Ishikawa (cell line): ENCODE measurements at regions not wholly inside any gene's neighbourhood (a gene's known extent, or its start where the extent isn't known, plus 50 kb on each side); places are given as distances from the start of the nearest gene placed in this dataset.

Experiments used
- CEBPB ChIP-seq: IDR thresholded peaks from 2 replicates; pipeline ENCODE4 v1.6.1; 2012
- CREB1 ChIP-seq: IDR thresholded peaks from 2 replicates; pipeline ENCODE4 v1.6.1; 2012; ENCODE audit warnings: low read depth
- EGR1 ChIP-seq: IDR thresholded peaks from 2 replicates; pipeline ENCODE4 v1.6.1; 2012
- EP300 ChIP-seq: IDR thresholded peaks from 2 replicates; pipeline ENCODE4 v1.6.1; 2012; ENCODE audit warnings: borderline replicate concordance
- FOXM1 ChIP-seq: IDR thresholded peaks from 2 replicates; pipeline ENCODE4 v1.6.1; 2012; ENCODE audit warnings: low read depth, borderline replicate concordance
- MAX ChIP-seq: IDR thresholded peaks from 2 replicates; pipeline ENCODE4 v1.6.1; 2012
- NFIC ChIP-seq: IDR thresholded peaks from 2 replicates; pipeline ENCODE4 v1.6.1; 2012
- RAD21 ChIP-seq: IDR thresholded peaks from 2 replicates; pipeline ENCODE4 v1.6.1; 2012; ENCODE audit warnings: low read depth
- REST ChIP-seq: IDR thresholded peaks from 2 replicates; pipeline ENCODE4 v1.6.1; 2012; ENCODE audit warnings: low read depth, mild to moderate bottlenecking
- TAF1 ChIP-seq: IDR thresholded peaks from 2 replicates; pipeline ENCODE4 v1.6.1; 2012; ENCODE audit warnings: low read depth, mild to moderate bottlenecking
- TCF12 ChIP-seq: IDR thresholded peaks from 2 replicates; pipeline ENCODE4 v1.6.1; 2012; ENCODE audit warnings: low read depth
- TEAD4 ChIP-seq: IDR thresholded peaks from 2 replicates; pipeline ENCODE4 v1.6.1; 2012
- YY1 ChIP-seq: IDR thresholded peaks from 2 replicates; pipeline ENCODE4 v1.6.1; 2012; ENCODE audit warnings: low read depth
- ZBTB7A ChIP-seq: IDR thresholded peaks from 2 replicates; pipeline ENCODE4 v1.6.1; 2012; ENCODE audit warnings: low read depth
- TF ChIP-seq, protein P1 (sequence below): IDR thresholded peaks from 2 replicates; pipeline ENCODE4 v1.6.1; 2012

GRCh38 chr15:31239409-31239808, 87.2 kb upstream of the KLF13 start:
- no peak for TF ChIP-seq REST
- no peak for TF ChIP-seq EP300
- TF ChIP-seq EGR1, result no peak
- TF ChIP-seq FOXM1, result no peak
- TF ChIP-seq CREB1, result no peak
- TF ChIP-seq TEAD4, result no peak
- TF ChIP-seq YY1, result no peak
- no peak for TF ChIP-seq TAF1
- TF ChIP-seq NFIC, result no peak
- TF ChIP-seq CEBPB, result no peak
- TF ChIP-seq MAX, result no peak
- no peak for TF ChIP-seq ZBTB7A
- TF ChIP-seq RAD21, result no peak

DNA sequence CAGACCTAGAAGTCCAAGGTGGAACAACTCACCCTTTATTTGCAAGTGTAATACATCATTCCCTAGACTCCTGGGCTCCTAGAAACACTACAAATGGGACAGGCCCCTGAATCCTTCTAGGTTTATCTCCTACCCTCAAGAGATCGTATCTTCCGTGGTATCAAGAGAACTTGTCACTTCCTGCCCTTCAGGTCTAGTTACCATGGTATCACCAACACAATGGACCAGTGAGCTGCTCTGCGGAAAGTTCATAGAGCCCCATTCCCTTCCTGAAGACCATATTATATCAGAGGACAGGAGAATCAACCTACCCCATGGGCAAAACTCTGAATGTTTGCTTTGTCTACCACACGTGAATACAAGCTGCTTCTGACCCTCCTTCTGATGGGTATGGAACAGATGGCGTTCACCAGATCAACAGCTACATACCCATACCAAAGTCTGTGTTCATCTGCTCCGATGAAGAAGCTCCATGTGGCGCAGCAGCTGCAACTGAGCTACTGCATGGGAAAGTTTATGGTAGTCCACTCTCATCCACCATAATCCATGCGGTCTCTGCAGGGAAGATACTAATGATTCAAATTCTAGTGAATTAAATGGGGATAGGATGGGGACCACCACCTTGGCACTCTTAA, 84.6 kb upstream of the KLF13 start:
- TF ChIP-seq CREB1, result no peak

GRCh38 chr15:31243895-31244294, 82.7 kb upstream of the KLF13 start:
- no peak for TF ChIP-seq EP300
- TF ChIP-seq YY1, result no peak
- no peak for TF ChIP-seq NFIC
- no peak for TF ChIP-seq CEBPB
- TF ChIP-seq FOXM1, result no peak

DNA sequence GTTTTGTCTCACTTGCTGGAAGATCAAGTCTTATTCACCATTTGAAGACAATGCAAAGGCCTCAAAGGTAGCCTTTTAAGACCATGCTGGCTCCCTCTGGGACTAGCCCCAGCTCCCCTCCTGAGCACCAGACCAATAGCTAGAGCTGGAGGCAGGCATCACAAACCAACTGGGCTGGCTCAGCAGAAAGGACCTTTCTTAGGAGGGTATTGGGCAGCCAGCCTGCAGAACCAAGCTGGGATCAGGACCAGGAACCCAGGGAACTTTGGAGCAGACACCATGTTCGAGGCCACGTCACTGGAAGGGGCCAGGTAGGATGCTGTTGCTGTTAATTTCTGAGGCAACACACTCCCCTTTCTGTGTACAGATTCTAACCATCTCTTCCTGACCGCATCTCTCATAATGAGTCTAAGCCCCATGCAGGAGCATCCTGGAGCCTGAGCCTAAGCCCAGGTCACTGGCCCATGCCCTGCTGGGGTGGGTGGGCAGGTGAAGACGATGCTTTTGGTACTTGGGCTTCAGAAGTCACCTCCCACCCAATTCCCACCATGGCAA, 81.4 kb upstream of the KLF13 start:
- TF ChIP-seq ZBTB7A (no peak), REST (no peak), NFIC (no peak), TCF12 (no peak), MAX (no peak), TEAD4 (no peak)

- TF ChIP-seq TEAD4, result 0 out of 2 replicates have a peak, but pooled peaks have one; percentile 7
- TF ChIP-seq TCF12, result no peak
Measured at GRCh38 chr15:31245756-31246155, 80.9 kb upstream of the KLF13 start.

DNA sequence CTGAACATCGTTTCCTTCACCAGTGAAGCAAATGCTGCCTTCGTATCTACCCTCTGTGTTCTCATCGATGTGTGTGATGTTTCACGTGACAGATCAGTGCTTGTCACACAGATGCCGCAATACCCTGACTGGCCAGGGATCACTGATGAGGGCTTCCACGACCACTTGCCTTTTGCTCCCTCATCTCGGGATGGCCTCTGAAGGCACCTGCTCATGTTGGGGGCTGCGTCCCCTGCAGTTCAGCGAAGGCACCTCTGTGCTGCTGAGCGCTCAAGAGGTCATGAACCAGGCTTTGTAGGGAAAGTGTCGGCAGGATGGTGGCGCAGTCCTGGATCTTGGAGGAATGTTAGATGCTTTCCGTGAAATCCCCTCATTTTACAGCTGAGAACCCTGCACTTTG, 79.2 kb upstream of the KLF13 start:
- TF ChIP-seq NFIC (no peak), REST (no peak), CEBPB (no peak), RAD21 (no peak), FOXM1 (no peak), CREB1 (no peak), TAF1 (no peak), TCF12 (no peak), ZBTB7A (no peak)
- TF ChIP-seq, protein P1, sequence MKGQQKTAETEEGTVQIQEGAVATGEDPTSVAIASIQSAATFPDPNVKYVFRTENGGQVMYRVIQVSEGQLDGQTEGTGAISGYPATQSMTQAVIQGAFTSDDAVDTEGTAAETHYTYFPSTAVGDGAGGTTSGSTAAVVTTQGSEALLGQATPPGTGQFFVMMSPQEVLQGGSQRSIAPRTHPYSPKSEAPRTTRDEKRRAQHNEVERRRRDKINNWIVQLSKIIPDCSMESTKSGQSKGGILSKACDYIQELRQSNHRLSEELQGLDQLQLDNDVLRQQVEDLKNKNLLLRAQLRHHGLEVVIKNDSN, result no peak
